Transverse colon (tissue), 4 donors: ENCODE measurements at regions not wholly inside any gene's neighbourhood (a gene's known extent, or its start where the extent isn't known, plus 50 kb on each side); places are given as distances from the start of the nearest gene placed in this dataset.

Experiments used
- EP300 ChIP-seq: sonication (generic); formaldehyde crosslinking; IDR thresholded peaks from one replicate; pipeline ENCODE4 v1.6.1; 2017; ENCODE audit warnings: antibody characterized with exemption, low read depth
- POLR2A ChIP-seq: fragments of 450-650 bp; IDR thresholded peaks from one replicate; pipeline ENCODE4 v1.6.1; 2016; ENCODE audit warnings: antibody characterized with exemption, mild to moderate bottlenecking, moderate library complexity
- POLR2AphosphoS5 ChIP-seq, 3 donors: sonication (generic); formaldehyde crosslinking; IDR thresholded peaks; one replicate each; pipeline ENCODE4 v1.6.1; 2016; ENCODE audit warnings: antibody characterized with exemption in 3 of 3
- TF ChIP-seq, protein P1 (sequence below), 5 experiments: fragments of 200-600 bp in 3 of 5; fragments of 450-650 bp in 2 of 5; sonication (generic) in 3 of 5; IDR thresholded peaks; 1 replicate in 2 of 5; 2 replicates in 3 of 5; pipeline ENCODE4 v1.5.1; 2016 to 2017; ENCODE audit warnings: antibody characterized with exemption in 5 of 5, inconsistent platforms in 3 of 5, mild to moderate bottlenecking in 2 of 5, moderate library complexity in 1 of 5

DNA sequence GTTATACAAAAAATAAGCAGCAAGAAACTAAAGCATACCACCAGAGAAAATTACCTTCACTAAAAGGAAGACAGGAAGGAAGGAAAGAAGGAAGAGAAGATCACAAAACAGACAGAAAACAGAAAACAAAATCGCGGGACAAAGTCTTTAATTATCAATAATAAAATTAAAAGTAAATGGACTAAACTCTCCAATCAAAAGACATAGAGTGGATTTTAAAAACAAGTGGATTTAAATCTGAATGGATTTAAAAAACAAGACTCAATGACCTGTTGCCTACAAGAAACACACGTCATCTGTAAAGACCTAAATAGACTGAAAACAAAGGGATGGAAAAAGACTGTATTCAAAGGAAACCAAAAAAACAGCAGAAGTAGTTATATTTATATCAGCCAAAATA is 75.7 kb upstream of the MAGI3 start:
- TF ChIP-seq, protein P1, sequence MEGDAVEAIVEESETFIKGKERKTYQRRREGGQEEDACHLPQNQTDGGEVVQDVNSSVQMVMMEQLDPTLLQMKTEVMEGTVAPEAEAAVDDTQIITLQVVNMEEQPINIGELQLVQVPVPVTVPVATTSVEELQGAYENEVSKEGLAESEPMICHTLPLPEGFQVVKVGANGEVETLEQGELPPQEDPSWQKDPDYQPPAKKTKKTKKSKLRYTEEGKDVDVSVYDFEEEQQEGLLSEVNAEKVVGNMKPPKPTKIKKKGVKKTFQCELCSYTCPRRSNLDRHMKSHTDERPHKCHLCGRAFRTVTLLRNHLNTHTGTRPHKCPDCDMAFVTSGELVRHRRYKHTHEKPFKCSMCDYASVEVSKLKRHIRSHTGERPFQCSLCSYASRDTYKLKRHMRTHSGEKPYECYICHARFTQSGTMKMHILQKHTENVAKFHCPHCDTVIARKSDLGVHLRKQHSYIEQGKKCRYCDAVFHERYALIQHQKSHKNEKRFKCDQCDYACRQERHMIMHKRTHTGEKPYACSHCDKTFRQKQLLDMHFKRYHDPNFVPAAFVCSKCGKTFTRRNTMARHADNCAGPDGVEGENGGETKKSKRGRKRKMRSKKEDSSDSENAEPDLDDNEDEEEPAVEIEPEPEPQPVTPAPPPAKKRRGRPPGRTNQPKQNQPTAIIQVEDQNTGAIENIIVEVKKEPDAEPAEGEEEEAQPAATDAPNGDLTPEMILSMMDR (IDR thresholded peaks at IDR 0.05): no peak
- no peak for TF ChIP-seq POLR2AphosphoS5 (IDR thresholded peaks at IDR 0.05)
- TF ChIP-seq POLR2A: no peak
- no peak for TF ChIP-seq EP300
